HEK293 (cell line): ENCODE measurements at regions not wholly inside any gene's neighbourhood (a gene's known extent, or its start where the extent isn't known, plus 50 kb on each side); places are given as distances from the start of the nearest gene placed in this dataset.

ENCODE experiments used
- CTCF ChIA-PET: fragments of 350-600 bp; formaldehyde crosslinking; extraction: SDS; loops from one replicate; lab custom pipeline; 2021; ENCODE audit warnings: antibody characterized with exemption; lab: Yijun Ruan, JAX
- POLR2A ChIA-PET: fragments of 300-600 bp; formaldehyde crosslinking; extraction: SDS; loops from one replicate; lab custom pipeline; 2020; ENCODE audit warnings: antibody characterized with exemption, inconsistent platforms; lab: Yijun Ruan, JAX
- H3K27ac ChIP-seq: fragments of 200-500 bp; sonication (Bioruptor generic); 2 replicates; pipeline ENCODE4 v1.5.1; 2014; ENCODE audit warnings: low read depth, low read length, control low read depth, inconsistent platforms; ENCODE audit errors: extremely low read depth
- H3K36me3 ChIP-seq, 2 experiments: fragments of 200-500 bp in 1 of 2; sonication (Bioruptor generic) in 1 of 2; 1 replicate in 1 of 2; 2 replicates in 1 of 2; pipeline ENCODE4 v1.5.1; 2014 to 2017; ENCODE audit warnings: inconsistent platforms in 2 of 2, low read length in 2 of 2; ENCODE audit not compliant: control insufficient read depth in 2 of 2, insufficient read depth in 1 of 2
- H3K4me1 ChIP-seq: fragments of 200-500 bp; sonication (Bioruptor generic); 2 replicates; pipeline ENCODE4 v1.5.1; 2014; ENCODE audit warnings: mild to moderate bottlenecking, low read length, inconsistent platforms; ENCODE audit not compliant: control insufficient read depth, insufficient read depth
- H3K4me3 ChIP-seq: 2 replicates; pipeline ENCODE4 v1.5.1; 2011; ENCODE audit warnings: low read depth, mild to moderate bottlenecking, control low read depth, low read length, moderate library complexity
- H3K9me3 ChIP-seq: fragments of 200-500 bp; sonication (Bioruptor generic); 2 replicates; pipeline ENCODE4 v1.5.1; 2014; ENCODE audit warnings: low read depth, low read length, inconsistent platforms; ENCODE audit not compliant: control insufficient read depth, insufficient read depth
- GLIS1 ChIP-seq: fragments of 450-650 bp; formaldehyde crosslinking; IDR thresholded peaks from 2 replicates; pipeline ENCODE4 v1.5.1; 2016; ENCODE audit warnings: missing biosample characterization, missing genetic modification characterization
- GLIS2 ChIP-seq: fragments of 450-650 bp; formaldehyde crosslinking; IDR thresholded peaks from 2 replicates; pipeline ENCODE4 v1.5.1; 2016; ENCODE audit warnings: missing biosample characterization, missing genetic modification characterization
- HOXD13 ChIP-seq: sonication (generic); formaldehyde crosslinking; IDR thresholded peaks from 2 replicates; pipeline ENCODE4 v1.8.0; 2022; ENCODE audit warnings: missing genetic modification reagents, borderline replicate concordance
- INSM2 ChIP-seq: fragments of 450-650 bp; formaldehyde crosslinking; IDR thresholded peaks from 2 replicates; pipeline ENCODE4 v1.5.1; 2016; ENCODE audit warnings: missing biosample characterization, missing genetic modification characterization
- KLF1 ChIP-seq: fragments of 450-650 bp; formaldehyde crosslinking; IDR thresholded peaks from 2 replicates; pipeline ENCODE4 v1.5.1; 2016; ENCODE audit warnings: missing biosample characterization, missing genetic modification characterization
- KLF8 ChIP-seq: fragments of 450-650 bp; formaldehyde crosslinking; IDR thresholded peaks from 2 replicates; pipeline ENCODE4 v1.5.1; 2016; ENCODE audit warnings: missing biosample characterization, missing genetic modification characterization
- PRDM6 ChIP-seq: fragments of 450-650 bp; formaldehyde crosslinking; IDR thresholded peaks from 2 replicates; pipeline ENCODE4 v1.5.1; 2017; ENCODE audit warnings: missing biosample characterization, missing genetic modification characterization
- REST ChIP-seq: fragments of 450-650 bp; formaldehyde crosslinking; IDR thresholded peaks from 2 replicates; pipeline ENCODE4 v1.5.1; 2016; ENCODE audit warnings: missing biosample characterization, missing genetic modification characterization
- ZNF132 ChIP-seq: fragments of 450-650 bp; formaldehyde crosslinking; IDR thresholded peaks from 2 replicates; pipeline ENCODE4 v1.5.1; 2017; ENCODE audit warnings: missing biosample characterization, missing genetic modification characterization, borderline replicate concordance
- ZNF146 ChIP-seq: fragments of 450-650 bp; formaldehyde crosslinking; IDR thresholded peaks from 2 replicates; pipeline ENCODE4 v1.5.1; 2016; ENCODE audit warnings: missing biosample characterization, missing genetic modification characterization
- ZNF18 ChIP-seq: fragments of 450-650 bp; formaldehyde crosslinking; IDR thresholded peaks from 2 replicates; pipeline ENCODE4 v1.5.1; 2016; ENCODE audit warnings: missing biosample characterization, missing genetic modification characterization
- ZNF223 ChIP-seq: fragments of 450-650 bp; formaldehyde crosslinking; IDR thresholded peaks from 2 replicates; pipeline ENCODE4 v1.5.1; 2016; ENCODE audit warnings: missing biosample characterization, missing genetic modification characterization
- ZNF280D ChIP-seq: fragments of 450-650 bp; formaldehyde crosslinking; IDR thresholded peaks from 2 replicates; pipeline ENCODE4 v1.5.1; 2016; ENCODE audit warnings: missing biosample characterization, missing genetic modification characterization
- ZNF302 ChIP-seq: fragments of 450-650 bp; formaldehyde crosslinking; IDR thresholded peaks from 2 replicates; pipeline ENCODE4 v1.5.1; 2016; ENCODE audit warnings: missing biosample characterization, missing genetic modification characterization, low read depth
- ZNF311 ChIP-seq: fragments of 450-650 bp; formaldehyde crosslinking; IDR thresholded peaks from 2 replicates; pipeline ENCODE4 v1.5.1; 2017; ENCODE audit warnings: missing biosample characterization, missing genetic modification characterization, borderline replicate concordance
- ZNF335 ChIP-seq: fragments of 450-650 bp; formaldehyde crosslinking; conservative IDR thresholded peaks from 2 replicates; pipeline ENCODE4 v1.5.1; 2016; ENCODE audit warnings: missing biosample characterization, missing genetic modification characterization
- ZNF350 ChIP-seq: fragments of 450-650 bp; formaldehyde crosslinking; IDR thresholded peaks from 2 replicates; pipeline ENCODE4 v1.5.0; 2017; ENCODE audit warnings: missing biosample characterization, mild to moderate bottlenecking, missing genetic modification characterization
- ZNF416 ChIP-seq: fragments of 450-650 bp; formaldehyde crosslinking; IDR thresholded peaks from 2 replicates; pipeline ENCODE4 v1.5.1; 2016; ENCODE audit warnings: missing biosample characterization, missing genetic modification characterization
- ZNF623 ChIP-seq: fragments of 450-650 bp; formaldehyde crosslinking; IDR thresholded peaks from 2 replicates; pipeline ENCODE4 v1.5.1; 2016; ENCODE audit warnings: missing biosample characterization, missing genetic modification characterization
- ZNF707 ChIP-seq: fragments of 450-650 bp; formaldehyde crosslinking; IDR thresholded peaks from 2 replicates; pipeline ENCODE4 v1.5.1; 2016; ENCODE audit warnings: missing biosample characterization, missing genetic modification characterization
- ZNF777 ChIP-seq: fragments of 450-650 bp; formaldehyde crosslinking; IDR thresholded peaks from 2 replicates; pipeline ENCODE4 v1.5.1; 2017; ENCODE audit warnings: missing biosample characterization, missing genetic modification characterization, borderline replicate concordance
- ZNF791 ChIP-seq: fragments of 450-650 bp; formaldehyde crosslinking; IDR thresholded peaks from 2 replicates; pipeline ENCODE4 v1.5.1; 2016; ENCODE audit warnings: missing biosample characterization, missing genetic modification characterization

GRCh38 chr9:131799177-131799823 is 59.4 kb upstream of the RAPGEF1 start:
- H3K4me1 ChIP-seq, result no peaks in the 10 kb centered on the region
- H3K36me3 ChIP-seq, result no peaks in the 10 kb centered on the region
- no peak overlapping the region for H3K4me3 ChIP-seq
- CTCF ChIA-PET, result interaction anchor here (0.6 to 1.4 kb wide), 3 partner anchors 32 to 56 kb away, joined by 3 to 4 read pairs (median 4); no protein-coding TSS in a partner anchor
- POLR2A ChIA-PET, result no interaction called here
- no peak overlapping the region for H3K27ac ChIP-seq
- no peaks in the 10 kb centered on the region for H3K9me3 ChIP-seq
- TF ChIP-seq HOXD13 (CRISPR knock-in tag) (peak; percentile 51; the same call in 1 of the 2 replicates), ZNF280D (tag by site-specific recombination) (0 out of 2 replicates have a peak, but pooled peaks have one; percentile 13), ZNF335 (tag by site-specific recombination) (peak; percentile 50; the same call in 1 of the 2 replicates), KLF8 (tag by site-specific recombination) (0 out of 2 replicates have a peak, but pooled peaks have one; percentile 14), ZNF791 (tag by site-specific recombination) (no peak), ZNF302 (no peak), ZNF132 (no peak), ZNF146 (tag by site-specific recombination) (peak; percentile 90), KLF1 (tag by site-specific recombination) (peak; percentile 47; the same call in 1 of the 2 replicates), GLIS1 (tag by site-specific recombination) (peak; percentile 75), GLIS2 (tag by site-specific recombination) (peak; percentile 27), PRDM6 (no peak), REST (peak; percentile 99), ZNF707 (tag by site-specific recombination) (no peak)

- no peaks in the 10 kb centered on the region for H3K36me3 ChIP-seq
- ChIA-PET CTCF (interaction anchor here (0.6 kb wide), 3 partner anchors 33 to 455 kb away, joined by 3 to 6 read pairs (median 3); no protein-coding TSS in a partner anchor), POLR2A (no interaction called here)
- no peaks in the 10 kb centered on the region for H3K9me3 ChIP-seq
- H3K4me1 ChIP-seq, result no peaks in the 10 kb centered on the region
- H3K27ac ChIP-seq, result no peak overlapping the region
- H3K4me3 ChIP-seq, result no peak overlapping the region
- TF ChIP-seq ZNF416 (tag by site-specific recombination), result no peak
- no peak for TF ChIP-seq INSM2 (tag by site-specific recombination)
- TF ChIP-seq ZNF311 (tag by site-specific recombination), result no peak
- no peak for TF ChIP-seq ZNF18 (tag by site-specific recombination)
- no peak for TF ChIP-seq ZNF350 (tag by site-specific recombination)
- no peak for TF ChIP-seq ZNF777
- no peak for TF ChIP-seq ZNF223 (tag by site-specific recombination)
- TF ChIP-seq ZNF623 (tag by site-specific recombination), result no peak
Measured at GRCh38 chr9:131798246-131798645, 58.4 kb upstream of the RAPGEF1 start.
